HT-29 (cell line): ENCODE measurements at regions not wholly inside any gene's neighbourhood (a gene's known extent, or its start where the extent isn't known, plus 50 kb on each side); places are given as distances from the start of the nearest gene placed in this dataset.
"Not testable (repeated sequence)": the region's sequence is repeated elsewhere in the genome, so short reads cannot be mapped to it uniquely, and the experiment has no call there.

ENCODE experiments used
- DNase-seq: peaks from one replicate; pipeline ENCODE4 v3.0.0-alpha.2; 2015; ENCODE audit warnings: low spot score

- not testable (repeated sequence) for DNase-seq
Measured at GRCh38 chr7:113600428-113600827, 318.4 kb downstream of the PPP1R3A start.

GRCh38 chr7:113593455-113593854, 325.4 kb downstream of the PPP1R3A start:
- DNase-seq, result not testable (repeated sequence)

- not testable (repeated sequence) for DNase-seq
Measured at GRCh38 chr7:113592924-113593323, 325.9 kb downstream of the PPP1R3A start.

- DNase-seq, result no peak
Measured at GRCh38 chr7:113582471-113582870, 336.3 kb downstream of the PPP1R3A start.

GRCh38 chr7:113563257-113563656, 355.6 kb downstream of the PPP1R3A start:
- not testable (repeated sequence) for DNase-seq

GRCh38 chr7:113562801-113563200, 356.0 kb downstream of the PPP1R3A start:
- no peak for DNase-seq

GRCh38 chr7:113562242-113562641, 356.6 kb downstream of the PPP1R3A start:
- DNase-seq, result no peak

GRCh38 chr7:113561446-113561845, 357.4 kb downstream of the PPP1R3A start:
- DNase-seq, result no peak

- no peak for DNase-seq
Measured at GRCh38 chr7:113550966-113551365, 367.8 kb downstream of the PPP1R3A start.

GRCh38 chr7:113548561-113548960, 370.2 kb downstream of the PPP1R3A start:
- no peak for DNase-seq

GRCh38 chr7:113548137-113548536, 370.7 kb downstream of the PPP1R3A start:
- no peak for DNase-seq

- no peak for DNase-seq
Measured at GRCh38 chr7:113521468-113521867, 397.3 kb downstream of the PPP1R3A start.

- DNase-seq, result no peak
Measured at GRCh38 chr7:113519472-113519871, 399.3 kb downstream of the PPP1R3A start.

- DNase-seq, result no peak
Measured at GRCh38 chr7:113504691-113505090, 386.3 kb upstream of the SMIM30 start.

GRCh38 chr7:113504142-113504541, 385.8 kb upstream of the SMIM30 start:
- no peak for DNase-seq

GRCh38 chr7:113496586-113496985, 378.2 kb upstream of the SMIM30 start:
- DNase-seq, result not testable (repeated sequence)

GRCh38 chr7:113494797-113495566, 376.6 kb upstream of the SMIM30 start:
- not testable (repeated sequence) for DNase-seq

- no peak for DNase-seq
Measured at GRCh38 chr7:113491305-113491704, 373.0 kb upstream of the SMIM30 start.

GRCh38 chr7:113487925-113488731, 369.8 kb upstream of the SMIM30 start:
- no peak for DNase-seq

- DNase-seq, result no peak
Measured at GRCh38 chr7:113486548-113486947, 368.2 kb upstream of the SMIM30 start.

GRCh38 chr7:113483657-113484056, 365.3 kb upstream of the SMIM30 start:
- no peak for DNase-seq

- DNase-seq, result no peak
Measured at GRCh38 chr7:113480537-113480936, 362.2 kb upstream of the SMIM30 start.
